SIG-M5 treated with dmso at 0.1 percent for 504 hours (cell line): ENCODE measurements at regions not wholly inside any gene's neighbourhood (a gene's known extent, or its start where the extent isn't known, plus 50 kb on each side); places are given as distances from the start of the nearest gene placed in this dataset.
"Not testable (repeated sequence)": the region's sequence is repeated elsewhere in the genome, so short reads cannot be mapped to it uniquely, and the experiment has no call there.

Experiments
- DNase-seq: peaks from one replicate; lab custom pipeline; 2025; ENCODE audit not compliant: unreplicated experiment; lab: John Stamatoyannopoulos, UW

DNA sequence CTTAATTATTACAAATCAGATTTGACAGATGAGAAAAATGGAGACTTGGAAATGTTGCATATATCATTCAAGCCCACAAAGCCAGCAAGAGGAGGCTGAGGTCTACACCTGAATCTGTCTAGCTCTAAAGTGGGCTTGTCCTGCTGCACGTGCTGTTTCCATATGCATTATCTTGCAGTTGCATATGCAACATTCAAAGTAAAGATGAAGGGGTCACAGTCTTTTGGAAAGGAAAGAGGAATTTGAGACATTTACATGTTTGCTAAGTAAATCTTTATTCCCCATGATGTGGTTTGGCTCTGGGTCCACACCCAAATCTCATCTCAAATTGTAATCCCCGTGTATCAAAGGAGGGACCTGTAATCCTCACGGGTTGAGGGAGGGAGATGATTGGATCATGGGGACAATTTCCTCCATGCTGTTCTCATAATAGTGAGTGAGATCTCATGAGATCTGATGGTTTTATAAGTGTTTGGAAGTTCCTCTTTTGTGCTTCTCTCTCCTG, 98.3 kb downstream of the BACH1 start:
- DNase-seq: peak; percentile 9

- no peak for DNase-seq
Measured at GRCh38 chr21:29403301-29403700, 104.6 kb downstream of the BACH1 start.

DNA sequence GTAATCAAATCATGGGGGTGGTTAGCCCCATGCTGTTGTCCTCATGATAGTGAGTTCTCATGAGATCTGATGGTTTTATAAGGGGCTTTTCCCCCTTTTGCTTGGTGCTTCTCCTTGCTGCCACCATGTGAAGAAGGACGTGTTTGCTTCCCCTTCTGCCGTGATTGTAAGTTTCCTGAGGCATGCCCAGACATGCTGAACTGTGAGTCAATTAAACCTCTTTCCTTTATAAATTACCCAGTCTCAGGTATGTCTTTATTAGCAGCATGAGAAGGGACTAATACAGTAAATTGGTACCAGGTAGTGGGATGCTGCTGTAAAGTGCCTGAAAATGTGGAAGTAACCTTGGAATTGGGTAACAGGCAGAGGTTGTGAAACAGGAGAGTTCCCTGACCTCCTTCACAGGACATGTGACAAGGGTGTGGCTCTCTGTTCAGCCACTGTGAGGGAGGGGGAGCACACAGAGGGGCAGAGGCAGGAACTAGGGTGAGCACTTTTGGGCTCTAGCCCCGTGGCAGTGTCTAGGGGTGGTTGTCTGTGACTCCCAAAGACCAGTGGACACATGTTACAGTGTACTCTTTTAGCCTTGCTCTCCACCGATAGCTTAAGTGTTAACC, 105.3 kb downstream of the BACH1 start:
- DNase-seq: peak; percentile 86

GRCh38 chr21:29405503-29406122, 106.9 kb downstream of the BACH1 start:
- no peak for DNase-seq

DNA sequence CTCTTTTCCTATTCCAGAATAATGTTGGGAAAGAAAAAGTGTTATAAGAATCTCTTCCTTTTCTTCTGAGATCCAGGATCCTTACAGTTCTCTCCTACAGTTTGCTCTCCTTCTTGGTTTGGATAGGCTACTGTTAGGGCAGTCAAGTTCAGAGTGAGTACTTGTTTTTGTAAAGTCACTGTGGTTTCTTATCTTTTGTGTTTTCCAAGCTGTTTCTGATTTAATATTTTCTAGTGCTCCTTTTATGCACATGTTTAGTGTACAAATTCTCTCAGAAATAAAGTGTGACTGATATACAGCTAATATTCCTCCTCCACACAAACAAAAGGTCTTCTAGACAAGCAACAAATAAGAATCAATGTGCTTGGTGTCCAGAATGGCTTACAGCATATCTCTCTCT, 107.7 kb downstream of the BACH1 start:
- DNase-seq: no peak

DNA sequence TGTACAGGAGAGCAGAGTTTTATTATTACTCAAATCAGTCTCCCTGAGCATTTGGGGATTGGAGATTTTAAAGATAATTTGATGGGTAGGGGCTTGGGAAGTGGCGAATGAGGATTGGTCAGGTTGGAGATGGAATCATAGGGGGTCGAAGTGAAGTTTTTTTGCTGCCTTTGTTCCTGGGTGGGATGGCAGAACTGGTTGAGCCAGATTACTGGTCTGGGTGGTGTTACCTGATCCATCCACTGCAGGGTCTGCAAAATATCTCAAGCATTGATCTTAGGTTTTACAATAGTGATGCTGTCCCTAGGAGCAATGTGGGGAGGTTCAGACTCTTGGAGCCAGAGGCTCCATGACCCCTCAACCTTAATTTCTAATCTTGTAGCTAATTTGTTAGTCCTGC, 108.8 kb downstream of the BACH1 start:
- no peak for DNase-seq

- no peak for DNase-seq
Measured at GRCh38 chr21:29413683-29414082, 115.0 kb downstream of the BACH1 start.

DNA sequence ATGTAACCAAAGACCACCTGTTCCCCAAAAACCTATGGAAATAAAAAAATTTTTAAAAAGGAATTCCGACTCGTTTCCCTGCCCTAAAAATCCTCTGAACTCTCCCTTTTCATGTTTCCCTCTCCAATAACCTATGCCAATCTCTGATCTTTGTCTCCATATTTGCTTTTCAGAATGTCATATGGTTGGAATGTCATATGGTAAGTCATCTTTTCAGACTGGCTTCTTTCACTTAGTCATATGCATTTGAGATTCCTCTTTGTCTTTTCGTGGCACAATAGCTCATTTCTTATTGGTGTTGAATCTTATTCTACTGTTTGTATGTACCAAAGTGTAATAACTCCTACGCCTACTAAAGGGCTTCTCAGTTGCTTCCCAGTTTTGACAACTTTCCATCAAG, 117.5 kb downstream of the BACH1 start:
- DNase-seq: no peak

GRCh38 chr21:29418813-29419212, 120.1 kb downstream of the BACH1 start:
- peak; percentile 50 for DNase-seq

DNA sequence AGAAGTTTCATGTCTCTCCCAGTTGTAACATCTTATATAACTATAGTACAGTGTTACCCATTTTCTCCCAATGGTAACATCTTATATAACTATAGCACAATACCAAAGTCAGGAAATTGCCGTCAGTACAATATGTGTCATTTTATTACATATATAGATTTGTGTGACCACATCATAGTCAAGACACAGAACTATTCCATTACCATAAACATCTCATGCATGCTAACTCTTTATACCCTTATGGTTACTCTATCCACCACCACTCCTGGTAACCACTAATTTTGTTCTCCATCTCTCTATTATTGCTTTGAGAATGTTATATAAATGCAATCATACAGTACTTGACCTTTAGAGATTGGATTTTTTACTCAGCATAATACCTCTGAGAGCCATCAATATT, 120.7 kb downstream of the BACH1 start:
- DNase-seq: no peak

- peak; percentile 9 for DNase-seq
Measured at GRCh38 chr21:29423099-29423870, 124.6 kb downstream of the BACH1 start.

DNA sequence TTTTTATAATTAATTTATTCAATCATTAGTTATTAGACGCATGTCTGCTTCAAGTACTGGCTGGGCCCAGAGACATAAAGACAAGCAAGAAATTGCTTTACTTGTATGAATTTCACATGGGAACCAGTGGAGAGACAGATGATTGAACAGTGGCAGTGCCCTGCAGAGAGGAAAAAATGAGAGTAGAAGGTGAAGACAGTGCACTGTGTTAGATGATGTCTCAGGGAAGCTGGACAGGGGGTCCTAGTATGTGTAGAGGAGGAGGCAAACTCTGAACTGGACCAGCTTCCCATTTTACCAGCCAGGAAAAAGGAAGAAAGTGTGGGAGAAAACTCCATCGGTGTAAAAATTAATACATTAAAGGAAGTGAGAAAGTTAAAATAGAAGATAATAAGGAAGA, 126.0 kb downstream of the BACH1 start:
- DNase-seq: no peak

GRCh38 chr21:29429218-29429617, 130.5 kb downstream of the BACH1 start:
- DNase-seq: no peak

DNA sequence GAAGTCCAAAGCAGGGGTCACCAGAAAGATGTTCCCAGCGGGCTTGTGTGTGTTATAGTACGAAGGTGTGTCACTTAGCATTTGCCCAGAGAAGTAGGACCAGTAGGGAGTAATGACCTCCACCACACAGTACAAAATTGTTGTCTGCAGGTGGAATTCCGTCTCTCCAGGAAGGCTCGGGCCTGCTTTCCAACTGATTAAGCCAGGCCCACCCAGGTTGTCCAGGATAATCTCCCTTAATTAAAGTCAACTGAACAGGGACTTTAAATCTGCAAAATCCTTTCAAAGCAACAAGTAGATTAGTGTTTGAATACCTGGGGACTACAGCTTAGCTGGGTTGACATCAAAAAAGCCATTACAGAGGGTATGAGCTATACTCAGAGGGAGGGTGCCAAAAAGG, 131.3 kb downstream of the BACH1 start:
- DNase-seq: no peak

DNA sequence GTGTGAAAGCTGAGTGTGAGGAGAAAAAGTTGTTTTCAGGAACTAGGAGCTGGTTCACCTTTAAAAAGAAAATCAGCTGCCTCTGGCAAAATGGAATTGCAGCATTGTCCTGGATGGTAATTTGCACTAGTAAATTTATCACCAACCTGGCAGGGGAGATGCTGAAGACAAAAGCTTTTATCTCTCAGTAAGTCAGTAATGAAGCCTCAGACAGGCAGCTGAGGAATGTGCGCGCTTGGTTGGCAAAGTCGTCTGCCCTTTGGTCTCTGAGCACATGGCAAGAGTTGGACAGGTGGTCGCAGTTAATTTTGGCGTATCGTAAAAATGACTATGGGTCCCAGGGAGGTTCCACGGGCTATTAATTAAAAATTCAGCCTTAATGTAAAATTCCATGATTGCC, 131.9 kb downstream of the BACH1 start:
- DNase-seq: no peak

- DNase-seq: no peak
Measured at GRCh38 chr21:29431178-29431577, 132.5 kb downstream of the BACH1 start.

DNA sequence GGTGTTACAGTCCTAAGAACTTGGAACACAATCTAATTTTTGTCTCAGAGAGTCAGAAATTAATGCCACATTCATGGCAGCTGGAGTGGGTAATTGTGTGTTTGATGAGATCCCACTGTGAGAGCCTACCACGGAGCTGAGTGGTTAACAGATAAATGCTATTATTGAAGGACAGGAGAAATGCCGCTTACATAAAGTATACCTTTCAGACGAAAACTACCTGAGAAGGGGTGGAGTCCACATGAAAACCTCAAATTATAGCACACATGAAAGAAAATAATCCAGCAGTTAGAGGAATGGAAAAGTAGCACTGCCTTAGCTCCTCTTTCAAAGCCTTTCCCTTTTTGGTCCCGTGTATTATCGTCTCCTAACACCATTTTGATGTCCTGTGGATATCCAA, 133.0 kb downstream of the BACH1 start:
- no peak for DNase-seq

DNA sequence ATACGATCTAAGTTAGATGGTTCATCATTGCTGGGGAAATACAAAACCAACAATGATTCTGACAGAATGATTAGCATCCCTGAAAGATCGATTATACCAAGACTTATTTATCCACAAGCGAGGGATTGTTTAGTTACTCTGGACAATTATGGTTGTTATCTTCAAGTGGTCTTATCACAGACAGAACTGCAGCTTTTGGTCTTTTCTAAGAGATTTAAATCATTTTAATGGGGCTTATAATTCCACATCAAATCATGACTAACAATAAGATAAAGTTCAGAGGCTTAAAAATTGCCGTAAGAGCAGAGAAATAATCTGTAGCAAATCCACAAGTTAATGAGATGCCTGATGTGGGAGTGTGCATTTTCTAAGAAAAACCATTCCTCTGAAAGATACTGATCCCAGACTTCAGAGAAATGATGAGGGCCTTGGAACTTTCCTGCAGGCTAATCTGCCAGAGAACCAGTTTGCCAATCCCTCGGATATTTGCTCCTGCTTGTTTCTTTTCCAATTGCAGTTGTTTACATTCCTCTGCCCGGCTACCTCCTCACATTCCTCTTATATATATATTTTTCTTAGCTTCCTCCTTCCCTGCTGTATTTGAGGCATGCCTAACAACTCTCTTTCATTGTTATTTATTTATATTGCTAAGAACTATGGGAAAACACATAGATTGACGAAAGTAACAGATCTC, 134.8 kb downstream of the BACH1 start:
- DNase-seq: peak; percentile 22

GRCh38 chr21:29434081-29434480, 135.4 kb downstream of the BACH1 start:
- no peak for DNase-seq

DNA sequence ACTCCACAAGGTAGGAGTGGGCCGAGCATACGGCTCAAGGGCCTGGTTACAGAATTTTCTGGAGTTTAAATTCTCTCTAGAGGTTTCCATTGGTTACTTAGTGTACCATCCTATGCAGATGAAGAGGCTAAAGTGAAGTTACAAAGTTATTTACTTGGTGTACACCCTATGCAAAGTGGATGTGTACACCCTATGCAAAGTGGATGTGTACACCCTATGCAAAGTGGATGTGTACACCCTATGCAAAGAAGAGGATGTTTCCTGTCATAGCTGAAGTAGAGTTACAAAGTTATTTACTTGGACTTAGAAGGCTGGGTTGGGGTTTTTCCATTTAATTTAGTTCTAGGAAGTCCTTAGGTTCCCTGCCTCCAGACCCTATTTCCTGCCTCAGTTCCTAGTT, 136.3 kb downstream of the BACH1 start:
- not testable (repeated sequence) for DNase-seq

DNA sequence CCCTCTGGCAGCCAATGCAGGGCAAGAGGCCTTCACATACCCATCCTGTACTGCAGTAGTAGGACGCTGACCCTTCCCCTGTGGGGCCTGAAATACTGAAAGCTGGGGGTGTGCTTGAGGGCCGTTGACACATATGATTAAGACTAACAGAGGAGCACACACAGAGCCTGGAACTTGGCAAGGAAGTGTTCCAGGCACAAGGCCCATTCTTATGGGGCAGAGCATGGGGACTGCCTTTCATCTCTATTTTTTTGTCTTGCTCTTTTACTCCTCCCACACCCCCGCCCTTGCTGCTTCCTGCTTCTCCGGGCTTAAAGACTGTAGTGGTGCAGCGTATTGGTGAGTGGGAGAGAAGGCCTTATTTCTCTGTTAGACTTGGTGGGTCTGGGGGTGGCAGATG, 137.4 kb downstream of the BACH1 start:
- DNase-seq: no peak

- DNase-seq: no peak
Measured at GRCh38 chr21:29436650-29437049, 137.9 kb downstream of the BACH1 start.
